Stimulated activated CD4-positive, alpha-beta T cell treated with anti-CD3 and anti-CD28 coated beads, TNF-alpha, amount 100 ng/mL, for 24 hours (primary cell): ENCODE measurements at regions not wholly inside any gene's neighbourhood (a gene's known extent, or its start where the extent isn't known, plus 50 kb on each side); places are given as distances from the start of the nearest gene placed in this dataset.

ENCODE experiments used
- DNase-seq, 3 experiments: peaks; one replicate each; pipeline ENCODE4 v3.0.0-alpha.2; 2020; ENCODE audit warnings: low read depth in 3 of 3

DNA sequence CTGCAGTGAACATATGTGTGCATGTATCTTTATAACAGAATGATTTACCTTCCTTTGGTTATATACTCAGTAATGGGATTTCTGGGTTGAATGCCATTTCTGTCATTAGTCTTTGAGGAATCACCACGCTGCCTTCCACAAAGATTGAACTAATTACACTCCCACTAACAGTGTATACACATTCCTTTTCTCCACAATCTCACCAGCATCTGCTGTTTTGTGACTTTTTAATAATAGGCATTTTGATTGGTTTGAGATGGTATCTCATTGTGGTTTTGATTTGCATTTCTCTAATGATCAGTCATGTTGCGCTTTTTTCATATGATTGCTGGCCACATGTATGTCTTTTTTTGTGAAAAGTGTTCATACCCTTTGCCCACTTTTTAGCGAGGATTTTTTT lies 680.5 kb downstream of the PTPRC start:
- no peak for DNase-seq

DNA sequence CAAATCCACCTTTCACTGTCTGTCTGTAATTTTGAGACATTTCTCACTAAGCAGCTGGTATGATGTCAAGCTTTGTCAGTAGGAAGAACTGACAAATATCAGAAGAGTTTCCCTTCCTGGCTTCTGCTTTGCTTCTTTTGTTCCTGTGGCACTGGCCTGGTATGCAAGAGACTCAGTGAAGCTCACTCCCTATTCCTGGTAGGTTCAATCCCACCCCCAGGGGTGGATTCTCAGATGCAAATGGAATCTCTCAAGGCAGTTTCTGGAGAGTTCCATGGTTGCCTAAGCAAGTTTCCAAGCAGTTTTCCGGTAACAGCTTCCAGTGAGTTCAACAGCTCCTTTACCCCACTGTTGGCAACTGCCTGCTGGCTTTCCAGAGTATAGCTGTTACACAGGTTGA lies 683.4 kb downstream of the PTPRC start:
- DNase-seq, result no peak

DNA sequence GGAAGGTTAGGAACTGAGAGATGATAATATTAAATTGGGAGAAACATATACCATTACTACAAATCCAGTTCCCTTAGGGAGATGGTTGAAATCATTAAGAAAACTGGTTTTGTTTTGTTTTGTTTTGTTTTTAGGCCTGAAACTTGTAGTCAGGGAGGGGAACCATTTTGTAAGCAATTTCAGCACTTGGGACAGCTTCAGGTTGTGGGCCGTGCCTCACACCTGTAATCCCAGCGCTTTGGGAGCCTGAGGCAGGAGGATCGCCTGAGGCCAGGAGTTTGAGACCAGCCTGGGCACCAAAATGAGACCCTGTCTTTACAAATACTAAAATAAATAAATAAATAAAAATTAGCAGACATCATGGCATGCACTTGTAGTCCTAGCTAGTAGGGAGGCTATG lies 694.3 kb upstream of the NR5A2 start:
- DNase-seq, result no peak

DNA sequence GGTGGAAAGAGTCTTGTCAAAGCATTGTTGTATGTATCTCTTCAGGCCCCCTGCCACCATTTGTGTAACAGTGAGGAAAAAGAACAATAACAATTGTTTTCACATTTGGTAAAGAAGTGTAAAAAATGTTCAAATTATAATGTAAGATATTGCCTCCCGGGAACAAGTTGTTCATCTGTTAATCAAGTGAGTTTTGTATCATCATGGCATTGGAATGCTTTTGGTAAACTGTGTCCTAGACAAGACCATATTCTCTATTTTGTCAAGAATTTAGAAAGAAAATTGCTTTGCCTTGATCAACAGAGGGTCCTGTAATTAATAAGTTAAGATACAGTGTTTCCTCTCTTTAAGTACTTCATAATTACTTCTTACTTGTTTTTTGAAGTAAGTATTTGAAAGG lies 692.0 kb upstream of the NR5A2 start:
- no peak for DNase-seq

GRCh38 chr1:199336745-199337640 lies 690.5 kb upstream of the NR5A2 start:
- DNase-seq, result no peak

GRCh38 chr1:199338760-199339159 lies 688.8 kb upstream of the NR5A2 start:
- no peak for DNase-seq

DNA sequence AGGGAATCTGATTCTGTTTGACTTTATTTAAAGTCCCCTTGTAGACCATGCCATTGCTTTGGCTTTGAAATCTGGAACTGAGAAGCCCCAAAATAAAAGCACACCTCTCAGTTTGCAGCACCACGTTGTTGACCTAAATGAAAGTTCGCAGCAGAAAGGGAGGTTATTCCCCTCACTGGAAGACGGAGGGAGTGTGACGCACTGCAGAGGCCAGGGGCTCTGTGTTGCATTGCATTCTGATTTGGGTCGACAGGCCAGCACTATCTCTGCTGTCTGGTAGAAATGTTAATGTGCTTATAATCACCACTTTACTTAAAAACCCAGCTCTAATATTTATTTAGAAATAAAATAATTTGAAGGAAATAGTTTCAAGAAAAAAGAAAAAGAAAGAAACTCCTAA lies 675.2 kb upstream of the NR5A2 start:
- no peak for DNase-seq

DNA sequence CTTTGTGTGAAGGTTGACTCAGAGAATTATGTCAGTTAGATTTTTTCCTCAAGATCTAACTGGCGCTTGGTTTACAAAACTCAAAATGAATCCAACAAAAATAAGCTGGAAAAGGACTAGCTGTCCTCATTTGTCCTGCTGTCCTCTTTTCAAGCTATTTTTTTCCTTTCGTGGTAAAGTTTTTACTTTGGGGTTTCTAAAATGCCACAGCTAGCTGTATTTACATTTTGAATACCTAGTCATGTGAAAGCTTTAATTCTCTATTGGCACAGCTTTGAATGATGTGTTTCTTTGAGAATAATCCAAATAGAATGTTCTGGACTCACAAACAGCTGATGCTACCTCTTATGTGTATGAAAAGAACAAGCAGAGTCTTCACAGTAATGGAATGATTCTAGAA lies 673.6 kb upstream of the NR5A2 start:
- no peak for DNase-seq

GRCh38 chr1:199356561-199356960 lies 670.9 kb upstream of the NR5A2 start:
- no peak for DNase-seq

- no peak for DNase-seq
Measured at GRCh38 chr1:199357599-199357998, 669.9 kb upstream of the NR5A2 start.

GRCh38 chr1:199362996-199363395 lies 664.5 kb upstream of the NR5A2 start:
- DNase-seq, result no peak

DNA sequence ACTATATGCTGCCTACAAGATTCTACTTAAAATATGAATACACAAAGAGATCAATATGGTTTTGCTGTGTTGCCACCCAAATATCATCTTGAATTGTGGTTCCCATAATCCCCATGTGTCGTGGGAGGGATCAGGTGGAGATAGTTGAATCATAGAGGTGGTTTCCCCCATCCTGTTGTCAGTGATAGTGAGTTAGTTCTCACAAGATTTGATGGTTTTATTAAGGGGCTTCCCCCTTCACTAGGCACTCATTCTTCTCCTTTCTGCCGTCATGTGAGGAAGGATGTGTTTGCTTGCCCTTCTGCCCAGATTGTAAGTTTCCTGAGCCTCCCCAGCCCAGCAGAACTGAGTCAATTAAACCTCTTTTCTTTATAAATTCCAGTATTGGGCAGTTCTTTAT lies 654.4 kb upstream of the NR5A2 start:
- DNase-seq, result no peak

GRCh38 chr1:199377211-199377610 lies 650.3 kb upstream of the NR5A2 start:
- DNase-seq, result no peak

GRCh38 chr1:199383793-199384192 lies 643.7 kb upstream of the NR5A2 start:
- DNase-seq, result no peak

- no peak for DNase-seq
Measured at GRCh38 chr1:199394856-199395255, 632.7 kb upstream of the NR5A2 start.

- no peak for DNase-seq
Measured at GRCh38 chr1:199396456-199396855, 631.1 kb upstream of the NR5A2 start.

DNA sequence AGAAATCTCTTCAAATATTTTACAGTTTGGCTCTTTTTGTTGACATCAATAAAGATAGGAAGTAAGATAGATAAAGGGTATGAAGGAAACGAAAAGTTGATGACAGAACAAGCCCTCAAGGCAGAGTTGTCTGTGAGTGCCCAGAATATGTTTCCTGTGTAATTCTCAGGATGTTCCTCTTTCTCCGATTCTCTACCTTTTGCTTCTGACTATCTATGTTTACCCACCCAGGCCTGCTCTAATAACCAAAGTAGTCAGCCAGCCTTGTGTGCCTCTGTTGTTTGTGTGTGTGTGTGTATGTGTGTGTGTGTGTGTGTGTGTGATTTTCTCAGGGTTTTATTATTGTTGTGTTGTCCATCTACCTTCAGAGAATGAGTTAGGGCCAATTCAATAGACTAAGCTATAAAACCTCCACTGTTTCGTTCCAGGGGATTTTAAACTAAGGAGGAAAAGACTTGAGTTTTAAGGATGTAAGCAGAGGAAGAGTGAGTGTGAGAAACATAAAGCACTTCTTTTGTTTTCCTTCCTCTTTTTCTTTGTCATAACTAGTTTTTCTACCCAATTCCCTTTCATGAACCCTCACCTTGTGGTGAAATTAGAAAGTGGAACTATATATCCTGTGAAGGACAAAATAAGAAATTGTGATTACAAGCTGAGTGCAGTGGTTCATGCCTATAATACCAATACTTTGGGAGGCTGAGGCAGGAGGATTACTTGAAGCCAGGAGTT lies 627.4 kb upstream of the NR5A2 start:
- DNase-seq, result no peak

GRCh38 chr1:199403531-199404116 lies 623.9 kb upstream of the NR5A2 start:
- DNase-seq, result no peak

GRCh38 chr1:199404191-199404590 lies 623.3 kb upstream of the NR5A2 start:
- no peak for DNase-seq

DNA sequence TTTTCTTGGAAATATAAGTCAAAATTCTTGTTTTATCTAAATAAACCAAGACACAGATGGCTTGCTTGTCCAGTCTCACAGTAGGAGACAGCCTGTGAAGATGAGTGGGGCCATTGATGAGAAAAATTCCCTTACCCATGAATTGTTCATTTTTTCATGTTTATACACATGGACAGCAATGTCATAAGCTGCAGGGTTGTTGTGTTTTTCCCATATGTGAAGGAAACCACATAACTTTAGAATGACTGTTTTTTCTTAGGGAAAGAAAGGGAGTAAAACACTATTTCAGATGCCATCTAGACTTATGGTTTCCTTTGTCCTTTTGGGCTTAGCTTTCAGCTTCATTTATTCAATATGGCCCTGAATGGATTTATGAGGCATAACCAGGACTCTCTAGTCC lies 622.5 kb upstream of the NR5A2 start:
- DNase-seq, result no peak

GRCh38 chr1:199405634-199406196 lies 621.8 kb upstream of the NR5A2 start:
- DNase-seq, result no peak

GRCh38 chr1:199410462-199410861 lies 617.0 kb upstream of the NR5A2 start:
- no peak for DNase-seq

- DNase-seq, result no peak
Measured at GRCh38 chr1:199411506-199411905, 616.0 kb upstream of the NR5A2 start.
